VCaP (cell line): ENCODE measurements at regions not wholly inside any gene's neighbourhood (a gene's known extent, or its start where the extent isn't known, plus 50 kb on each side); places are given as distances from the start of the nearest gene placed in this dataset.

Source experiments
- H3K27ac ChIP-seq: fragments of 450-650 bp; 2 replicates; pipeline ENCODE4 v1.5.1; 2017
- CTCF ChIP-seq: fragments of 450-650 bp; conservative IDR thresholded peaks from 2 replicates; pipeline ENCODE4 v1.5.1; 2017; ENCODE audit warnings: mild to moderate bottlenecking, moderate library complexity

- no peak overlapping the region for H3K27ac ChIP-seq
- no peak for TF ChIP-seq CTCF
These were observed 679.2 kb downstream of the TENT5A start for GRCh38 chr6:81073318-81073717.

GRCh38 chr6:81071121-81071520 is 681.4 kb downstream of the TENT5A start:
- TF ChIP-seq CTCF: no peak

GRCh38 chr6:81067057-81067456 is 685.4 kb downstream of the TENT5A start:
- no peak for TF ChIP-seq CTCF
- no peak overlapping the region for H3K27ac ChIP-seq

More at GRCh38 chr6:81071121-81071520, 681.4 kb downstream of the TENT5A start:
- H3K27ac ChIP-seq: no peak overlapping the region

GRCh38 chr6:81063891-81064290 is 688.6 kb downstream of the TENT5A start:
- H3K27ac ChIP-seq: no peak overlapping the region
- no peak for TF ChIP-seq CTCF

- TF ChIP-seq CTCF: no peak
- no peak overlapping the region for H3K27ac ChIP-seq
These were observed 698.4 kb downstream of the TENT5A start for GRCh38 chr6:81054036-81054435.

- TF ChIP-seq CTCF: no peak
- H3K27ac ChIP-seq: no peak overlapping the region
These were observed 700.5 kb downstream of the TENT5A start for GRCh38 chr6:81051952-81052351.

GRCh38 chr6:81049425-81050042 is 702.9 kb downstream of the TENT5A start:
- H3K27ac ChIP-seq: no peak overlapping the region
- TF ChIP-seq CTCF: no peak

GRCh38 chr6:81031416-81031815 is 721.1 kb downstream of the TENT5A start:
- TF ChIP-seq CTCF: no peak
- H3K27ac ChIP-seq: no peak overlapping the region
